Prostate gland (tissue), 2 donors: ENCODE measurements at regions not wholly inside any gene's neighbourhood (a gene's known extent, or its start where the extent isn't known, plus 50 kb on each side); places are given as distances from the start of the nearest gene placed in this dataset.
A peak's percentile ranks its signal among the peaks of the same experiment; 100 is the strongest.

Source experiments
- DNase-seq: peaks from one replicate; pipeline ENCODE4 v3.0.0-alpha.2; 2019; ENCODE audit warnings: low spot score
- H3K27ac ChIP-seq, 2 donors: fragments of 200-600 bp; sonication (generic); 2 replicates each; pipeline ENCODE4 v1.5.1; 2017 to 2019
- H3K27me3 ChIP-seq: fragments of 200-600 bp; sonication (generic); replicated peaks from 2 replicates; pipeline ENCODE4 v1.5.1; 2019; ENCODE audit not compliant: insufficient read depth
- H3K36me3 ChIP-seq, 2 donors: fragments of 200-600 bp; sonication (generic); 1 replicate in 1 of 2; 2 replicates in 1 of 2; pipeline versions ENCODE4 v1.5.1 to v1.8.1; 2017 to 2019
- H3K4me1 ChIP-seq: fragments of 200-600 bp; sonication (generic); replicated peaks from 2 replicates; pipeline ENCODE4 v1.5.1; 2019
- H3K4me3 ChIP-seq, 2 donors: fragments of 200-600 bp; sonication (generic); 2 replicates each; pipeline ENCODE4 v1.5.1; 2017 to 2019
- H3K9me3 ChIP-seq: fragments of 200-600 bp; sonication (generic); 2 replicates; pipeline ENCODE4 v1.5.1; 2017
- POLR2A ChIP-seq: fragments of 450-650 bp; IDR thresholded peaks from one replicate; pipeline ENCODE4 v1.6.1; 2016; ENCODE audit warnings: antibody characterized with exemption, mild to moderate bottlenecking
- POLR2AphosphoS5 ChIP-seq: sonication (generic); formaldehyde crosslinking; IDR thresholded peaks from one replicate; pipeline ENCODE4 v1.6.1; 2017; ENCODE audit warnings: antibody characterized with exemption
- WGBS: methylation state at CpG from one replicate; pipeline ENCODE4 v1.1.5; 2018; 5-methylcytosine and 5-hydroxymethylcytosine counted together
- intact Hi-C: fragments of 100-400 bp; cut with DNase I; formaldehyde crosslinking; loops from one replicate; pipeline ENCODE4 v1.14.2; 2022
- TF ChIP-seq, protein P1 (sequence below), 4 experiments: fragments of 200-600 bp in 2 of 4; fragments of 450-650 bp in 2 of 4; sonication (generic) in 2 of 4; IDR thresholded peaks; 1 replicate in 3 of 4; 2 replicates in 1 of 4; pipeline ENCODE4 v1.5.1; 2016 to 2019; ENCODE audit warnings: antibody characterized with exemption in 4 of 4, mild to moderate bottlenecking in 2 of 4, moderate library complexity in 2 of 4

DNA sequence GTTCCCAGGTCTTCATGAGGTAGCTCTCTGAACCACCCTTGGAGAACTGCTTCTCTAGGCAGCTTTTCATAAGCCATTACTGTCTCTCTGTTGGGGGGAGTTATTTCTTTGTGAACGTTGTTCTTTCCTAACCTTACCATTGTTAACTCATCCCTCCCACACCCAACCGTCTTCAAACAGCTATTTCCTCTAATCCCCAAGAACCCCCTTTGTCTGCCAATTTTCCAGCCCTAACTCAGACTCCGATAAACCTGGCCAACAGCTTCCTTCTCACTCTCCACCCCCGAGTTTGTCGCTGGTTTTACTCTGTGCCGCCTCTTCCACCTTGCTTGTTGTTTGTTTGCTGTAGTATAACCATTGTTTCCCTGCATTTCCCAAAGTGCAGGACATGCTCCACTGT is 131.5 kb downstream of the CCDC34 start:
- Histone ChIP-seq H3K36me3 (no peaks in the 10 kb centered on the region), H3K27ac (no peak overlapping the region), H3K27me3 (no peaks in the 10 kb centered on the region), H3K4me3 (no peak overlapping the region), H3K4me1 (peaks cover 8% of the 10 kb centered on the region), H3K9me3 (no peaks in the 10 kb centered on the region)
- intact Hi-C loops, result no loop called here
- 28% methylated on average over 6 of the region's 6 CpGs for WGBS
- TF ChIP-seq POLR2A (no peak), POLR2AphosphoS5 (no peak)
- TF ChIP-seq, protein P1, sequence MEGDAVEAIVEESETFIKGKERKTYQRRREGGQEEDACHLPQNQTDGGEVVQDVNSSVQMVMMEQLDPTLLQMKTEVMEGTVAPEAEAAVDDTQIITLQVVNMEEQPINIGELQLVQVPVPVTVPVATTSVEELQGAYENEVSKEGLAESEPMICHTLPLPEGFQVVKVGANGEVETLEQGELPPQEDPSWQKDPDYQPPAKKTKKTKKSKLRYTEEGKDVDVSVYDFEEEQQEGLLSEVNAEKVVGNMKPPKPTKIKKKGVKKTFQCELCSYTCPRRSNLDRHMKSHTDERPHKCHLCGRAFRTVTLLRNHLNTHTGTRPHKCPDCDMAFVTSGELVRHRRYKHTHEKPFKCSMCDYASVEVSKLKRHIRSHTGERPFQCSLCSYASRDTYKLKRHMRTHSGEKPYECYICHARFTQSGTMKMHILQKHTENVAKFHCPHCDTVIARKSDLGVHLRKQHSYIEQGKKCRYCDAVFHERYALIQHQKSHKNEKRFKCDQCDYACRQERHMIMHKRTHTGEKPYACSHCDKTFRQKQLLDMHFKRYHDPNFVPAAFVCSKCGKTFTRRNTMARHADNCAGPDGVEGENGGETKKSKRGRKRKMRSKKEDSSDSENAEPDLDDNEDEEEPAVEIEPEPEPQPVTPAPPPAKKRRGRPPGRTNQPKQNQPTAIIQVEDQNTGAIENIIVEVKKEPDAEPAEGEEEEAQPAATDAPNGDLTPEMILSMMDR (IDR thresholded peaks at IDR 0.05), result no peak
- no peak for DNase-seq

DNA sequence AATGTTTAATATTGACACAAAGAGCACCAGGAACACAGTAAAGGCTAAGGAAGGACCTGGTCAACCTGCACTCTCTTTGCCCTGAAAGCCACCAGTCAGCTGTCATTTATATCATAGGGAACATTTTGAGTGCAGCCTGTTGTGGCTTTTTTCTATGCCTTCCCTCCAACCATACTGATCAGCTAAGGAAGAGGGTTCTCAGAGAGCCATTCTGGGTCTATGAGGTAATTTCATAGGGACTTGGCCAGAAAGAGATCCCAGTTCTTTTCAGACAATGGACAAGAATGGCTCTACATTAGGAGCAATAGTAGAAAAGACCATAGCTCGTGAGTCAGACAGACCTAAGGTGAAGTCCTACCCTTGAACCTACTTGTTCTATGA is 132.8 kb downstream of the CCDC34 start:
- Histone ChIP-seq H3K27ac (no peak overlapping the region), H3K4me3 (no peak overlapping the region), H3K9me3 (no peaks in the 10 kb centered on the region), H3K36me3 (no peaks in the 10 kb centered on the region), H3K27me3 (no peaks in the 10 kb centered on the region), H3K4me1 (peaks cover 8% of the 10 kb centered on the region)
- TF ChIP-seq POLR2A, result no peak
- TF ChIP-seq, protein P1 (IDR thresholded peaks at IDR 0.05), result no peak
- no peak for TF ChIP-seq POLR2AphosphoS5
- intact Hi-C loops, result no loop called here
- DNase-seq, result no peak
- 94% methylated on average over 1 of the region's 1 CpG for WGBS

DNA sequence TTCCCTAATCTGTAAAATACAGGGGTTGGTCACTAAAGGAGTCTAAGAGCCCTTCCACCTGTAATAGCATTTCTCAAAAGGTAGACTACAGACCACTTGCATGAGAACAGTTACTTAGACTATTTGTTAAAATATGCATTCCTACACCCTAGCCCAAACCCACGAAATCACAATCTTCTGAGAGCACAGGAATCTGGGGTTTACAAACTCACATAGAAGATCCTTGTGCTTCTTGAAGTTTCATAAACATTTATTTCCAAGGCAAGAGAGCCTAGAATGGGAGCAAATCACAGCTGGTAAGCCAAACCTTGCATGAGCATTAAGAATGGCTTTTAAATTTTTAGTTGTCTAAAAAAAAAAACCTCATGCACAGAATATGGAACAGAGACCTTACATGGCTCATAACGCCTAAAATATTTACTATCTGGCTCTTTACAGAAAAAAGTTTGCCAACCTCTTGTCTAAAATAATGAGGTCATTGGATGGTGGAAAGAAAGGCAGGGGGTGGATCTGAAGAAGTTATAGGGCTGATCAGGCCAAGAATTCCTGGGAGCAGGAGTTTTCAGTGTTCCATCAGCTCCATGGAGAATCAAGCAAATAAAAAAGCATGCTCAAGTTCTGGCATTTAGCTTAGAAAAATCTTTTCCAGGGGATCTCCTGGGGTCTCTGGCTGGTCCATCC is 133.4 kb downstream of the CCDC34 start:
- TF ChIP-seq, protein P1 (IDR thresholded peaks at IDR 0.05), result no peak
- TF ChIP-seq POLR2AphosphoS5 (no peak), POLR2A (no peak)
- Histone ChIP-seq H3K27ac (no peak overlapping the region), H3K4me1 (peaks cover 8% of the 10 kb centered on the region), H3K36me3 (no peaks in the 10 kb centered on the region), H3K4me3 (no peak overlapping the region), H3K27me3 (no peaks in the 10 kb centered on the region), H3K9me3 (no peaks in the 10 kb centered on the region)
- WGBS, result 37% methylated on average over 2 of the region's 2 CpGs
- no peak for DNase-seq
- intact Hi-C loops, result no loop called here

DNA sequence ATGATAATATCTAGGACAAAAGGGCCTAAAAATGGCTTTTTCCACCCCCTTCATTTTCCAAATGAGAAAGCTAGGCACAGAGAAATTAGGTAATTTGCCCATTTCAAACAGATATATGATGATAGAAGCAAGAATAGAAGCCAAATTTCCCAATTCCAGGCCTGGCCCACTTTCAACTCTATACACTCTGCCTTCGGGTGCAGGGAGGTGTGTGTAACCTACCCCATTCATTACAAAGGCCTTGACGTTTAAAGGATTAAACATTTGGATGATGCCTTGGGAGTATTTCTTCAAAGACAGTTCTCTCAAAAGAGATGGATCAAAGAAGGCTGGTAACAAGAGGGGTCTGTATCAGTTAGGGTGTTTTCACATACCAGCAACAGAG is 134.1 kb downstream of the CCDC34 start:
- Histone ChIP-seq H3K4me3 (no peak overlapping the region), H3K27me3 (no peaks in the 10 kb centered on the region), H3K9me3 (no peaks in the 10 kb centered on the region), H3K4me1 (peaks cover 8% of the 10 kb centered on the region), H3K36me3 (no peaks in the 10 kb centered on the region), H3K27ac (no peak overlapping the region)
- WGBS, result 40% methylated on average over 2 of the region's 2 CpGs
- no peak for DNase-seq
- intact Hi-C loops, result no loop called here
- no peak for TF ChIP-seq POLR2A
- TF ChIP-seq, protein P1 (IDR thresholded peaks at IDR 0.05), result no peak
- TF ChIP-seq POLR2AphosphoS5, result no peak

DNA sequence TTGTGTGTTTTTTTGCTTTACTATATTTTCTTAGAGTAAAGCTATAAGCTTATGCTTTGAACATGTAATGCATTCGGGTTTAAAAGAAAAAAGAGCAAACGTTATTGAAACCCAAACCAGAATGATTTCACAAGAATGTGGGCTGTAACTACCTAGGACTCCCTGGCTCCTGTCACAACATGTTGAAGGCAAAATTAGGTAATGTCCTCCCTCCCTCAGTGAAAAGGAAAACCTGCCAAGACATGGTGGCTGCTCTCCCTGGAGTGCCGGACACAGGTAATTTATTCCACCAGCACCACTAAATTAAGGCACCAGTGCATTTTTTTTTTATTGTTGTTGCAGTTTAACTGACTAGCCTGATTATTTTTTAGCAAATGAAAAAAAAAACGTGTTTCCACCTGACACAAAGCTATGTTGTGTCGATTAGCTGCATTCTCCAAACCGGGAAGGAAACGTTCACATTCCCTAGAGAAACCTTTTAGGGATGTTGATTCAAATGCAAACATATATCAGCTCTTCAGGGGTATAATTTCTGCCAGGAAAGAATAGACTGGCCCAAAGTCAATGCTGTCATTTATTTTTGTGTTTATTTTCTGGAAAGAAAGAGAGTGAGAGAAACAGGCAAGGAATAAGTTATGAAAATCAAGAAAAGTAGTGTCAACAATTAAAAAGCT is 134.6 kb downstream of the CCDC34 start:
- Histone ChIP-seq H3K9me3 (no peaks in the 10 kb centered on the region), H3K27me3 (no peaks in the 10 kb centered on the region), H3K36me3 (no peaks in the 10 kb centered on the region), H3K27ac (peak overlapping the region; percentile 13 to 22), H3K4me3 (no peak overlapping the region), H3K4me1 (peaks cover 8% of the 10 kb centered on the region)
- peak; percentile 56 for DNase-seq
- TF ChIP-seq, protein P1 (IDR thresholded peaks at IDR 0.05), result no peak
- TF ChIP-seq POLR2AphosphoS5, result peak; percentile 39
- WGBS, result 27% methylated on average over 7 of the region's 7 CpGs
- intact Hi-C loops, result no loop called here
